C4-2B (cell line): ENCODE measurements at regions not wholly inside any gene's neighbourhood (a gene's known extent, or its start where the extent isn't known, plus 50 kb on each side); places are given as distances from the start of the nearest gene placed in this dataset.
"Not testable (repeated sequence)": the region's sequence is repeated elsewhere in the genome, so short reads cannot be mapped to it uniquely, and the experiment has no call there.

Source experiments
- H3K27ac ChIP-seq: fragments of 450-650 bp; 2 replicates; pipeline ENCODE4 v1.5.1; 2017
- CTCF ChIP-seq: fragments of 450-650 bp; conservative IDR thresholded peaks from 2 replicates; pipeline ENCODE4 v1.5.1; 2017; ENCODE audit warnings: mild to moderate bottlenecking
- ZFX ChIP-seq: fragments of 450-650 bp; IDR thresholded peaks from 2 replicates; pipeline ENCODE4 v1.6.1; 2017

GRCh38 chr1:5776035-5776550 lies 216.1 kb downstream of the NPHP4 start:
- no peak overlapping the region for H3K27ac ChIP-seq
- no peak for TF ChIP-seq ZFX
- no peak for TF ChIP-seq CTCF

GRCh38 chr1:5774019-5774418 lies 218.2 kb downstream of the NPHP4 start:
- H3K27ac ChIP-seq = no peak overlapping the region
- no peak for TF ChIP-seq CTCF
- TF ChIP-seq ZFX = no peak

- TF ChIP-seq CTCF = no peak
- no peak for TF ChIP-seq ZFX
- no peak overlapping the region for H3K27ac ChIP-seq
Observed at GRCh38 chr1:5771788-5772187, 220.4 kb downstream of the NPHP4 start.

GRCh38 chr1:5770981-5771765 lies 221.1 kb downstream of the NPHP4 start:
- H3K27ac ChIP-seq = no peak overlapping the region
- TF ChIP-seq ZFX = no peak
- TF ChIP-seq CTCF = no peak

GRCh38 chr1:5769760-5770159 lies 222.5 kb downstream of the NPHP4 start:
- no peak overlapping the region for H3K27ac ChIP-seq
- TF ChIP-seq CTCF = no peak
- no peak for TF ChIP-seq ZFX

GRCh38 chr1:5769146-5769545 lies 223.1 kb downstream of the NPHP4 start:
- H3K27ac ChIP-seq = no peak overlapping the region
- no peak for TF ChIP-seq ZFX
- TF ChIP-seq CTCF = no peak

GRCh38 chr1:5768014-5768413 lies 224.2 kb downstream of the NPHP4 start:
- no peak for TF ChIP-seq ZFX
- TF ChIP-seq CTCF = no peak
- H3K27ac ChIP-seq = no peak overlapping the region

GRCh38 chr1:5766996-5767395 lies 225.2 kb downstream of the NPHP4 start:
- H3K27ac ChIP-seq = not testable (repeated sequence)
